ENCODE measurements at regions not wholly inside any gene's neighbourhood (a gene's known extent, or its start where the extent isn't known, plus 50 kb on each side); places are given as distances from the start of the nearest gene placed in this dataset.

GRCh38 chr20:39862470-39862891, 826.6 kb downstream of the MAFB start:
- no peak for TF ChIP-seq CTCF (IDR thresholded peaks at IDR 0.05)
- H3K27ac ChIP-seq, result no peak overlapping the region

GRCh38 chr20:39861381-39861780, 827.7 kb downstream of the MAFB start:
- DNase-seq (ENCODE audit: low spot score), result no peak
- TF ChIP-seq CTCF (IDR thresholded peaks at IDR 0.05), result no peak
- Histone ChIP-seq H3K4me3 (no peak overlapping the region), H3K27ac (no peak overlapping the region)

More at GRCh38 chr20:39862470-39862891, 826.6 kb downstream of the MAFB start:
- no peak overlapping the region for H3K4me3 ChIP-seq
- DNase-seq (ENCODE audit: low spot score), result no peak

- no peak for DNase-seq (ENCODE audit: low spot score)
- TF ChIP-seq CTCF (IDR thresholded peaks at IDR 0.05), result no peak
- Histone ChIP-seq H3K4me3 (no peak overlapping the region), H3K27ac (no peak overlapping the region)
Measured at GRCh38 chr20:39857835-39858234, 831.2 kb downstream of the MAFB start.

- Histone ChIP-seq H3K27ac (no peak overlapping the region), H3K4me3 (no peak overlapping the region)
- DNase-seq (ENCODE audit: low spot score), result no peak
- TF ChIP-seq CTCF (IDR thresholded peaks at IDR 0.05), result no peak
Measured at GRCh38 chr20:39857187-39857586, 831.8 kb downstream of the MAFB start.

- no peak overlapping the region for H3K27ac ChIP-seq
- DNase-seq (ENCODE audit: low spot score), result no peak
- no peak overlapping the region for H3K4me3 ChIP-seq
- no peak for TF ChIP-seq CTCF (IDR thresholded peaks at IDR 0.05)
Measured at GRCh38 chr20:39855799-39856198, 833.2 kb downstream of the MAFB start.

GRCh38 chr20:39855056-39855455, 834.0 kb downstream of the MAFB start:
- TF ChIP-seq CTCF (IDR thresholded peaks at IDR 0.05), result no peak
- H3K4me3 ChIP-seq, result no peak overlapping the region
- no peak overlapping the region for H3K27ac ChIP-seq
- DNase-seq (ENCODE audit: low spot score), result no peak

GRCh38 chr20:39853636-39854035, 835.4 kb downstream of the MAFB start:
- Histone ChIP-seq H3K27ac (no peak overlapping the region), H3K4me3 (no peak overlapping the region)
- TF ChIP-seq CTCF (IDR thresholded peaks at IDR 0.05), result no peak
- DNase-seq (ENCODE audit: low spot score), result no peak

All from coronary artery (tissue), 2 donors.